ENCODE measurements at regions not wholly inside any gene's neighbourhood (a gene's known extent, or its start where the extent isn't known, plus 50 kb on each side); places are given as distances from the start of the nearest gene placed in this dataset.
"Not testable (repeated sequence)": the region's sequence is repeated elsewhere in the genome, so short reads cannot be mapped to it uniquely, and the experiment has no call there.

DNA sequence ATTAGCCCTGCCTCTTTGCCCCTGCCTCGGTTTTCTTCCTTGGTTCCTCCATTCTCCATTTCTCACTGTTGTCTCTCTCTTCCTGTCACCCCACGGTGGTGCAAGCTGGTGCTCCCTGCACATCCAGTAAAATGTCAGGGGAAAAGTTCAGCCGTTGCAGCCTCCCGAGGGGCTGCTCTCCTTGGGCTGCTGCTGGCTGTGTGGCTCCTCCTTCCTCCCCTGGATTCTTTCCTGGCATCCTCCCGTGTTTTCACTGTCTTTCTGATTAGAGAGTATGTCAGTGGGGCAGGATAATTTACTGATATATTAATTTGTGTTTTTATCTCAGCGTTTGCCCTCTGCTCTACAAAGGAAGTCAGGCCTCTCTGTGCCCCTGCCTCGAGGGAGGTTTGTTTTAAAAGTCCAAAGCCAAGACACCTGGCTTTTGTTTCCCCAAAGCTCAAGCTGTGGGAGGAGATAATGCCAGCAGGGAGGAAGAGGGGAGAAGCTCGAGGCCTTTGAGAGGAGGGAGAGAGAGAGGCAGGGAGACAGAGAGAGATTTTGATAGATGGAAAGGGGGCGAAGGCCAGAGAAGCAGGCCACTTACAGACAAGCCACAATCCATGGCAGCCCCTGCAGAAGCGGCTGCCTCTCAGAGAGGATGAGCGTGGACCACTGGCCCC, 150.3 kb upstream of the NR2F2 start:
- no peak for DNase-seq

DNA sequence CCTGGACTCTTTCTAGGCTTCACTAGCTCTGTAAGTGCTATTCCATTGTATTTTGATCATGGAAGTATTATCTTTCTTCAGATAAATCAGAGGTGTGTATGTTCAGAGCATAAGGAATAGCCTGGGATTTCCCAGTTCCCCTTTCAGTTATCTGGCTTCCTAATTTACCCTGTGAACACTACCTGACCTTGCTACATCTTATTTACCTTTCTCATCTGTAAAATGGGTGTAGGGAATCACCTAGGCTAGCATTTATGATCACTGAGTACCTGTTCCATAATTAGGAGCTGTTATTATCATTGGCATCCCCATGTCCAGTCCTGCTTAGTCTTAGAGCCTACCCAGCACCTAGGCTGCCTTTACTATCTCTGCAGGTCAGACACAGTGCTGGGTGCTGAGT, 149.3 kb upstream of the NR2F2 start:
- DNase-seq, result no peak

DNA sequence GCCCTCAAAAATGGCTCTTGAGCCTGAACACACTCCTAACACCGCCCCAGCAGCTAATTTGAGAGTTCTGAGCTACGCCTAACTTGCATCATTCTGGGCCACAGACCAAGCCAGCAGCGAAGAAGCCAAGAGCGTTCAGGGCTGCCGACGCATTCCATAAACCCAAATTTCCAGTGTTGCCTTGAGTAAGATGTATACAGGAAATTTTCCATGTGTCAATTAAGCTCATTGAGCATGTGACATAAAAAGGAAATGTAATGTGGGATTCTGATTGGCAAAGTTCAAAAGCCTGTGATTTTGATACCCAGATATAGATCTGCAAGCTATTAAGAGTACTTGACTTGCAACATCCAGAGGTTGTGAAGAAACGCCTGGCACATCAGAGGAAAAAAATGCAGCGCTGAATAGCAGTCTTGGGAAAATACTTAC, 148.6 kb upstream of the NR2F2 start:
- DNase-seq, result no peak

DNA sequence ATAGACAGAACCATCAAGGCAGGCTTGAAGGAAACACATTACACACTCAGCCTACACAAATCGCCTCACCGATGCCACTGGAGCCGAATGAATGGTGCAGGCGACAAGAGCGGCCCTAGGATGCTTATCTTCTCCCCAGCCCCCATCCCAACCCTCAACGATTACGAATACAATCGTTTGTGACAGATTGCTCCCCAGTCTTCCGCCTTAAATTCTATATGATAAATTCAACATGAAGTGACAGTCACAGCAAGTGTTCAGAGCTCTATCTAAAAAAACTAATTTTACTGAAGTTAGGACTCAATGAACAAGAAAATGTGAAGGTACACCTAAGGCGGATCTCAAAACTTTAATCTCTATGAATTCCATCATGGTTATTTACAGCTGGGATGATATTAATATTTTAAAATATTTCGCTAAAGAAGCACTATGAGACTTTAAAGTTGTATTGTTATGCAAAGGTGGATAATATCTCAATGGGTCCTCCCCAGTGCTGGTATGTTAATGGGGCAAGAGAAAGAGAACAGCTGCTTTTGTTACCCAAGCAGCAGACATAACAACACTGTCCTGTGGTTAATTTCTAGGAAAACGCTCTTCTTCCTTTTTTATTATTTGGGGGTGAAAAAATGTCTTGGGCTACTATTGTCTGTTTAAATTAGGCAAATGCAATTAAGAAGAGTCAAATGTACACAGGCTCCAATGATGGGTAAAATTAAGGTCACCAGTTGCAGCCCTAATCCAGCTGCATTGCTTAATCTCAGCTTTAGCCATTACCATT, 147.6 kb upstream of the NR2F2 start:
- DNase-seq, result no peak

DNA sequence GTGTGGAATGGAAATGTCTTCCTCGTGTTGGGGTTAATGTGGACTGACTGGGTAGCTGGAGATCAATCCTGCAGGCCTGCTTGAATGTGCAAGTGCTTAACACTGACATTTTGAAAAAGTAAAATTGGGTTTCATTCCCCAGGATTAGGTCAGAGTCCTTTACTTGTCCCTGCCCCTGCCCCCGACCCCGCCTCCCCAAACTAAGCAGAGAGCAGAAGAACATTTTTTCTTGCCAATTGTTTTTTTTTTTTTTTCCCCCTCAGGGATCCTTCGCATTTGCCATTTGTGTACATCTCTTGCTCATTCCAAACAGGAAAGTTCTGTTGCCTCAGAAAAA, 147.0 kb upstream of the NR2F2 start:
- DNase-seq, result no peak

DNA sequence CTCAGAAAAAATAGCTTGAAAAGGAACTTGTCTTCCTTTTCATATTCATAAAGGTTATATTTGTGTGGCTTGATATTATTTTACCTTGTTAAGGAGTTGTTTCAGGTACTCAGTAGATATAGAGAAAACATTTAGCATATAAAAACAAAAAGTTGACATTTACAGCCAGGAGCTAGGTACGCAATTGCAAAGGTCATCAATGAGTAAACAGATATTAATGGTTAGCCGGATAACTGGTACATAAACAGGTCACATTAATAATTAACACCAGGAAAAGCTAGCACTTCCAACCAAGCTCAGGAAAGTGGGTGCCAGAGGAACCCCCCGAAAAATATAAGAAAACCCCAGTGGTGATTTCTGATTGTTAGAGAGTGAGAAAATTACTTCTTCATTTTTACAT, 146.6 kb upstream of the NR2F2 start:
- no peak for DNase-seq

DNA sequence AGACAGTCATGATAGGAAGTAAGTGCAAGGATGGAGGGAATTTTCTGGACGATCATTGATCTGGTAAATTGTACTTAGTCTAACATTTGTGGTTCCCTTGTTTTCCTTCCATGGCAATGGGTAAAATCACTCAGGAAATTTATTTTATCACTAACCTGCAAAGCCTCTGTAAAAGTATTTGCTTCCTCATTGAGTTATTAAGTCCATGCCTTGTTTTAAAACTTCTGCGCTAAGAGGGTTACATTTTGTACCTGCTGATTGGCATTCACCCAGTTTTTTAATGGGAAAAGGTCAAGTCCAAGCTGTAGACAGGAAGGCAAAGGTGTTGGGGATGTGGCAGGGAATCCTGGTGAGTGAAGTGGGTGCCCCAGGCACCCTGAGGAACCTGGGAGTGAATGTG, 146.2 kb upstream of the NR2F2 start:
- DNase-seq, result no peak

DNA sequence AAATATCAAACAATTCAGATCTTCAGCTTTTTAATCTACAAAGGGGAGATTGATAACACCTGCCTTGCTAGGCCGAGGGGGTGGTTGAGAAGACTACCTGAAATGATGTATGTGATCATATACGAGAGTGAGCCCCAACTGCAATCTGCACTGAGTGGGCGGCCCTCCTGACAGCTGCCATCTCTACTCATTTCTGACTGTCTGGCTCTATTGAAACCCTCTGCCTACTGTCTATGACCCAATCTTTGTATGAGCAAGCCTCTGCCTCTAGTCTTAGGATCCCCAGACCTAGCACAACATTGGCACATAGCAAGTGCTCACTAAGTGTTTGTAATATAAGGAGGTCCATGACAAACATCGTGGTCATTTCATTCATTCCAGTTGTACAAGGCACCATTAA, 144.4 kb upstream of the NR2F2 start:
- no peak for DNase-seq

DNA sequence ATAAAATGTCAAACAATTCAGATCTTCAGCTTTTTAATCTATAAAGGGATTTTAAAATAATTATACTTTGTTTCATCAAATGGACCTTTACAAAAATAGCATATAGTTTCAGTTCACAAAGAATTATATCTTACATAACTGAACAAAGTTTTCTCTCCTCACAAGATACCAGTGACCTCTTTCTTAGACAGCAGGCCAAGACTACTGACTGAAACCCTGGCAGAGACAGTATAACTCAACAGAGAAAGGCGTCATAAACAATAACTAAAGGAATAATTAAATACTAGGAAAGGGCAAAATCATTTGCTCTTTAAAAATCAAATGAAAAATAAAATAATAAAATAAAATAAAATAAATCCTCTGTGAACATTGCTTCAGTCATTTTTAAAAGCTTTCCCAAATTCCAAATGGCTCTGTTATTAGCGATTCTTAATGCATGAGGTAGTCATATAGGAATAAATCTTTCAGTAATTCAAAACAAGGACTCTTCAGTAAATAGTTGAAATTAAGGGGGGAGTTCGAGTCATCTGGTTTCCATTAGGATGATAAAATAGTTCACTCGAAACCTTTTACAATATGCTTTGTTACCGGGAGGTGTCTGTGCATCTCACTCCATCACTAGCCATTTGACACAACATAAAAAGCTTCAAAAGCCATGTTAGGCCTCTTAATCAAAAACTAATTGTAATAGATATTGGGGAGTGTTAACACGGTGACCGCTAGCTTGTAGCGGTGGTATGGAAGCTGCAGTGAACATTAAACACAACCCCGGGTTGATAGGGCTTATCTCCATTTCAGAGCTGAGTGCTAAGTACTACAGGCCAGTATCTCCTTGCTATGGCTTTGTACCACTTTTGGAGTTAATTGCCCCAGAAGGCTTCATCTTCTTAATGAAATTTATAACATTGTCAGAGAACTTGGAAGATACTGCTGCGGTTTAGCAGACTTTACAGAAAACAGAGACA, 142.9 kb upstream of the NR2F2 start:
- no peak for DNase-seq

DNA sequence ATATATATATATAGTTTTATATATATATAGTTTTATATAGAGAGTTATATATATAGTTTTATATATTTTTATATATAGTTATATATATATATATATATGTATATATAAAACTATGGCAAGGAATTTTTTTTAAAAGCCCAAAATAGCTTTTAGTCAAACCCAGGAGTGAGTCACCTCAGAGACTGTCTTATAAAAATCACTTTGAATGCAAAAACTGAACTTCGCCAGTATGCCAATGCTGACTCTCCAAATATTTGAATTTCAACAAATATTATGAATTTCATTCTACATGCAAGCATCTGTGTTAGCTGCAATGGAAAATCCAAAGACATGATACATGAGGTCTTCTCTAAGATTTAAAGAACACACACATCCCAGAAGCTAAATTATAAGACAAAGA, 132.8 kb upstream of the NR2F2 start:
- DNase-seq, result no peak

DNA sequence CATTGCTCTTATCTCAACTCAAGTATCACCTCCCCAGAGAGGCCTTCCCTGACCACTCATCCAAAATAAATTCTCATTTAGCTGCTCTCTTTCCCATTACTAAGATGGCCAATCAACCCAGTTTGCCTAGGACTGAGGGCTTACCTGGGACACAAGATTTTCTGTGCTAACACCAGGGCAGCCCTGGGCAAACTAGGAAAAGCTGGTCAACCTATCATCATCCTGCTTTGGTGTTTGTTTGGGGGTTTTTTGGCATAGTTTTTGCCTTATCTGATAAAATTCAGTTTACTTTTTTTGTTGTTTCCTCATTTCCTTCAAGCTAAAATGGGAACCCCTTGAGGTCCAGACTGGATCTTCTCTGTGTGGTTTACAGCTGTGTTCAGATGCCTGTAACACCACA, 131.4 kb upstream of the NR2F2 start:
- no peak for DNase-seq

DNA sequence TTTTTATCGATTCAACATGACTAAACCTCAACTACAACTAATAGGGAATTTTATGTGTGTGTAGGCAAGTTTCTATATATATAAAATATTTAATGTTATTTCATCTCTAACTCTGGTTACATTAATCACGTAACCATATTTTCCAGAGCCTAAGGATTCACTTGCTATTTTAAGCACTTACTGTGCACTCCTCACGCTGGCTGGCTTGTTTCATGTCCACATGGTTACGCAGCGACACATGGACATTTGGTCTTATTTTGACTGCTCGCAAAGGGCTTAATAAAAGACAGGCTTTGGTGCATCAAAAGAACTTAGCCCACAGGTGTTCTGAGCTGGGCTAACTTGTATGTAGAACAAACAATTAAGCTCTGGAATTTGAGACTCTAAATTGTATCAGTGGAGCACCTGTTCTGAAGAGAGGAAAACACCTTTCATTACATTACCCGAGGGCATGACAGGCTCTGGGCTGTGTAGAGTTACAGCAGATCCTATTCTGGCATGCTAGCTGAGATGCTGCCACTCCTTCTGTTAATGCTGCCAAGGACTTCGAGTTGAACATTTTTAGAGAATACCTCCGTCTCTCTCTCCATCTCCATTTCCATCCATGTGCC, 130.0 kb upstream of the NR2F2 start:
- no peak for DNase-seq

DNA sequence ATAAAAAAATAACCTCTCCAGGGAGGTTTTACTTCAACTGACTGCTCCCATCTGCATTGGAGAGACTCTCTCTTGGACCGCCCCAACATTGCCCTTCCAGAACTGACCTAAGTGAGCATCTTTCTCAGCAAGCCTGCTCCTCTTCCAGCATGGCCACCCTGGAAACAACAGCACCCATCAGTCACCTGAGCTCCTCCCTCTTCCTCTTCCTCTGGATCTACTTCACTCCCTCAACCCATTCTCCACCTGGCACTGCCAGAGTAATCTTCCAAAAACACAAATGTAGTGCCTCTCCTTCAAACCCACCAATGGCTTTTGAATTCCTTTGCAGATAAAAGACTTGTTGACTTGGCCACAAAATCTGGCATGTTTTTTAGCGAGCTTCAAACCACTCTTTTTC, 128.8 kb upstream of the NR2F2 start:
- no peak for DNase-seq

DNA sequence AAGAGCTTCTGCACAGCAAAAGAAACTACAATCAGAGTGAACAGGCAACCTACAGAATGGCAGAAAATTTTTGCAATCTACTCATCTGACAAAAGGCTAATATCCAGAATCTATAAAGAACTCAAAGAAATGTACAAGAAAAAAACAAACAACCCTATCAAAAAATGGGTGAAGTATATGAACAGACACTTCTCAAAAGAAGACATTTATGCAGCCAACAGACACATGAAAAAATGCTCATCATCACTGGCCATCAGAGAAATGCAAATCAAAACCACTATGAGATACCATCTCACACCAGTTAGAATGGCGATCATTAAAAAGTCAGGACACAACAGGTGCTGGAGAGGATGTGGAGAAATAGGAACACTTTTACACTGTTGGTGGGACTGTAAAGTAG, 124.9 kb upstream of the NR2F2 start:
- not testable (repeated sequence) for DNase-seq

DNA sequence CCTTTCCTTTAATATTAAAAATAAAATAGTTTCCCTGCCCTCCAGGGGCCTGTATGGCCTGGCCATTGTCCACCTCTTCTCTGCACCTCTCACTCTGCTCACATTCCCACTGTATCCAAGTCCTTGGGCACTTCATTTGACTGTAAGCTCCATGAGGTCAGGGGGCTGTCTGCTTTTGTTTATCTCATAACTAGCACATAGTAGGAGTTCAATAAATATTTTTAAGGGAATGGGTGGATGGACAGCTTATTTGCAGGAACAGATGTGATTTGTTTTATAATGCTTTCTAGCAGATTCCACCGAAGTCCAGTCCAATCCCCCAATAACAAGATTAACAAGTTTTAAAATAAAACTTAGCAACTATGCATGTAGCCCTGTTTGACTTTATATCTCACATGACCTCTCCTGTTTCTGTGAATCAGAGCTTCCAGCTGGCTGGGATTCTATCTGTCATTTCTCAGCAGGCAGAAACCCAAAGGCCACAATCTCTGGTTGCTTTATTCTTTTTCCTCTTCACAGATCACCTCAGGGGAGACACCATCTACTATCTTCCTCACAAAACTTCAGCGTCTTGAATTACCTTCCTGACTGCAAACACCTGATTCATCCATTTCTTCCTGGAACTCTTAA, 123.0 kb upstream of the NR2F2 start:
- DNase-seq, result no peak

DNA sequence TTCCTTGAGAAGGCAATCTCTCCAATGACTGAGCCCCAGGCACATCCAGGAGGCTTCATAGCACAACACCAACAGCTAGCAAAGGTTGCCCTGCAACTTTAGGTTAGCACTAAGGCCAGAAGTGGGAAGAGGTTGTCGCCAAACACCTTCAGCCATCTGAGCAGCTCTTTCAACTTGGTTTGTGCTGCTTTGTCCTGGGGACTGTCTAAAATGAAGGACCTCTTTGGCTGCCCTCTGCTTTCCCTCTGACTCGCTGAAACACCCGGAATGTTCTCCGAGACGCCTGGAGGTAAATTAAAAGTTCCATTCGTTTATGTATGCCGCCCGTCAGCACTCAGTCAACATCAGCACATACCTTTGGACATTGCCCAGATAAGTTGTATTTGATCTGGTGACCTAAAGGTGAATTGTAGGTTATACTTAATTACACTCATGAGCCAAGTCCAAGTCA, 121.2 kb upstream of the NR2F2 start:
- no peak for DNase-seq

DNA sequence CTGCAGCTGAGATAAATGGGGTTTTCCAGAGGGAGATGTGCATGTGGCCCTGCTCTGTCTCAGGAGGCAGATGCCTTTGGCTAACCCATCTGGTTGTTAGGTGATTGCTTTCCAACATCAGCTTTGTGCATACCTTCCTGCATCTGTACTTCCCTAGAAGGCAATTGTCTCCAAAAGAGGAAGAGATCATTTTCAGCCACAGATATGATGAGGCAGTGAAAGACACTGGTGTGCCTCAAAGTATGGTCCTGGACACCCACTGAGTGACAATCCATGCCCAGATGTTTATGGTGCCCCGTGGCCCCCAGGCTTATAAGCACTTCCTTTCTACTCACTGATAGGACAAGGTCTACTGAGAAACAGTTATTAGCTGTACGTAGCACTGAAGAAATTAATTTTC, 117.5 kb upstream of the NR2F2 start:
- DNase-seq, result no peak

DNA sequence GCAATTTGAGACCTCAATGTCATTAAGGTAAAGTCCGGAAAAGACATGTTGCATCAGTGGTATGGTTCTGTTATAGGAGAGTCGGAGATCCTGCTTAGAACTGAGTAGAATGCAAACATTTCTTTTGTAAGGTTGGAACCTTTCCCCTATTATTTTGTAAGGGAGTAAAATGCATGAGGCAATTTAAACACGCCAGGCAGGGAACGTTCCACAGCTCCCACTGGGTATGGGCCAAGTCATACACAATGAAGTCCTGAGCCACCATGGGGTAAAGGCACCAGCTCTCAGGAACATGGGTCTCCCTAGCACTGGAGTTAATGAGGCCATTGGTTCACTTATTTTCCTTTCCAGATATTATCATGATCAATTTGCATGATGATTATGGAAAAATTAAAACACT, 116.6 kb upstream of the NR2F2 start:
- DNase-seq, result no peak

DNA sequence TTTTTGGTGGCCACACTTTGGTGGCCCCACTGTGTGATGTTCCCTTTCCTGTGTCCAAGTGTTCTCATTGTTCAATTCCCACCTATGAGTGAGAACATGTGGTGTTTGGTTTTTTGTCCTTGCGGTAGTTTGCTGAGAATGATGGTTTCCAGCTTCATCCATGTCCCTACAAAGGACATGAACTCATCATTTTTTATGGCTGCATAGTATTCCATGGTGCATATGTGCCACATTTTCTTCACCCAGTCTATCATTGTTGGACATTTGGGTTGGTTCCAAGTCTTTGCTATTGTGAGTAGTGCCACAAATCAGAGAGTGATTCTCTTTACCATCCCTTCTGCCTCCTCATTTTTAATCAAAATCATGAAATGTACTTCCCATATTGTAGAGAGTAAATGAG, 114.0 kb upstream of the NR2F2 start:
- not testable (repeated sequence) for DNase-seq

DNA sequence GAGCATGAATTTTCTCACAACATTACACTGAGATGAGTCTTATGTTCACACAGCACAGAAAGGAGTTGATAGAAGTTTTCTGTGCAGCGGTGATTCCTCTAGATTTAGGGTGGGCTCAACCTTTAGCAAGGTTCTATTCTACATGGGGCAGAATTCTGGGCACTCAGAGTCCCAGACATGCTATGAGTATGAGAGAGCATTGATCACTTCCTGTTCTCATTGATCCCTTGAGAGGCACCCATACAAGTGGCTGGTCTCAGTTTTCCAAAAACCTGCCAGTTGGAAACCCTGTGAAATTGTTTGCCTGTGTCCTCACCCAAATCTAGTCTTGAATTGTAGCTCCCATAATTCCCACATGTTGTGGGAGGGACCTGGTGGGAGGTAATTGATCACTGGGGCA, 112.5 kb upstream of the NR2F2 start:
- DNase-seq, result no peak

DNA sequence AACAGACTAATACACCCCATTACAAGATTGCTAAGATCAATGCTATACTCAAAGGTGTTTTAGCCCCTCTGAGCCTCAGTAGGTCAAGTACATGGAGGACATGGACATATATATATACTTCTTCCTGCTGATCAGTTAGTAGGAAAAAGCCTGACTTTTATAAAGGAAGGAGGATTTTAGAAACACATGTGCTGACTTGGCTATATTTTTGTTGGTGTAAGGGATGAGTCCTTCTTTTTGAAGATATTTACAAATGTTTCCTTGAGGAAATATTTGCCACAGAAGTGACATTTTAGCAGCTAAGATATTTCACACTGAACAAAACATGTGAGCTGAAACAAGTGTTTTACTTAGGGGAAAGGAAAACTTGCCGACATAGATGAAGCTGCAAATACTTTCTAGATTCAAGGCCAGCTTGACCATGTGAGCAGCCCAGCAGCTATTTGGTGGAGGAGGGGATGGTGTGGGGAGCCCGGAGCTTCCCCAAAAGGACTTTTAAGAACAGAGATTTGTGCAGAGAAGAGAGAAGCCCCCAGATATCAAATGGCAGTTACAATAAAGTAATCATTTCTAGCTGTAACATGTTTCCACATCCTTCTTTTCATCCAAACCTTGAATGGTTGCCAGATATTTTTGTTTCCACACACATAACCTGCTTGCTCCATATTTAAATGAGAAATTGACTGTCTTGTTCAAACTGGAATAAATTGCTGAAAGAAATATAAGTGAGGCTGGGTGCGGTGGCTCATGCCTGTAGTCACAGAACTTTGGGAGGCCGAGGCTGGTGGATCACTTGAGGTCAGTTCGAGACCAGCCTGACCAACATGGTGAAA, 111.7 kb upstream of the NR2F2 start:
- DNase-seq, result no peak

DNA sequence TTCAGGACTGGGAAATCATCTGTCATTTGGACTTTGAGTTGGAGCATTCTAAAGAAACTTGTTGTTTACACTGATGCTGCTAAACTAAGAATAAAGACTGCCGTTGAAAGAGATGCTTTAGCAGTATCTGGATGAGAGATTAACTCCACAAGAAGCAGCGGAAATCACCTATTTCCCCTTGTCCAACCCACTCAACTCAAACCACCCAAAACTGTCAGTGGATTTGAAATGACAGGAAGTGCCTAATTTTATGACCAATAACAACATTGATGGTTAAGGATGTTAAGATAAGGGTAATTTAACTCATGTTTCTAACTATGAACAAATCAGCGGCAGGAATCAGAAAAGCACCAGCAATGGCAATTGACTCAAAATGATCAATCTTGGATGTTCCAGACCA, 110.8 kb upstream of the NR2F2 start:
- no peak for DNase-seq
